Skeletal muscle tissue (tissue), 3 donors: ENCODE measurements at regions not wholly inside any gene's neighbourhood (a gene's known extent, or its start where the extent isn't known, plus 50 kb on each side); places are given as distances from the start of the nearest gene placed in this dataset.

Experiments
- H3K27ac ChIP-seq: one replicate; pipeline ENCODE4 v1.7.0; 2013; ENCODE audit warnings: mild to moderate bottlenecking, low read depth, low read length, inconsistent platforms
- H3K27me3 ChIP-seq, 3 donors: one replicate each; pipeline ENCODE4 v1.7.0; 2013; ENCODE audit warnings: low read length in 3 of 3; ENCODE audit not compliant: control insufficient read depth in 3 of 3, insufficient read depth in 3 of 3
- H3K36me3 ChIP-seq, 3 donors: one replicate each; pipeline ENCODE4 v1.7.0; 2013; ENCODE audit warnings: low read length in 3 of 3; ENCODE audit not compliant: control insufficient read depth in 3 of 3, insufficient read depth in 3 of 3
- H3K4me1 ChIP-seq, 3 donors: one replicate each; pipeline ENCODE4 v1.7.0; 2013; ENCODE audit warnings: low read length in 3 of 3, mild to moderate bottlenecking in 3 of 3; ENCODE audit not compliant: control insufficient read depth in 3 of 3, insufficient read depth in 3 of 3
- H3K4me3 ChIP-seq, 3 donors: one replicate each; pipeline ENCODE4 v1.7.0; 2013; ENCODE audit warnings: low read length in 3 of 3
- H3K9ac ChIP-seq, 3 donors: one replicate each; pipeline ENCODE4 v1.7.0; 2013; ENCODE audit warnings: low read length in 3 of 3, mild to moderate bottlenecking in 3 of 3, moderate library complexity in 2 of 3, low read depth in 1 of 3
- H3K9me3 ChIP-seq, 3 donors: one replicate each; pipeline ENCODE4 v1.7.0; 2013; ENCODE audit warnings: low read length in 3 of 3; ENCODE audit not compliant: control insufficient read depth in 3 of 3
- donor health status: Osteomylitis.

DNA sequence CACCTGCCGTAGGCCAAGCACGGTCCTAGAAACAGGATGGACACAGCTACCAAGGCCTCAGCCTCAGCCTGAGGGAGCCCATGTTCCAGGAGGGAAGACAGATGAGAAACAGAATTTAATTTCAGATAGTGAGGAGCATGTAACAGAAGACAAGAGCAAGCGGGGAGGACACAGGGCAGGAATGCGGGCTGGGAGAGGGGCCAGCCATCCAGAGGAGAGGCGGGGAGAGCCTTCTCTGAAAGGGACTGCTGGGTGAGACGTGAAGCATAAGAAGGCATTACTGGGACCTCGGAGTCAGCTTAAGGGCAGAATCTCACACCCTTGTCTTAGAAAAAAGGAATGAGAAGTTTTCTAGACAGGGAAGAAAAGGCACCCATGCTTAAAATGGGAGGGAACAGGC, 271.7 kb upstream of the NSMCE3 start:
- Histone ChIP-seq H3K27me3 (peaks cover 0 to 4% (median 0%) of the 10 kb centered on the region in 3 donors), H3K4me3 (no peak overlapping the region), H3K9me3 (peaks cover 0 to 5% (median 0%) of the 10 kb centered on the region in 3 donors), H3K36me3 (no peaks in the 10 kb centered on the region), H3K27ac (no peak overlapping the region), H3K4me1 (no peaks in the 10 kb centered on the region), H3K9ac (no peak overlapping the region)

DNA sequence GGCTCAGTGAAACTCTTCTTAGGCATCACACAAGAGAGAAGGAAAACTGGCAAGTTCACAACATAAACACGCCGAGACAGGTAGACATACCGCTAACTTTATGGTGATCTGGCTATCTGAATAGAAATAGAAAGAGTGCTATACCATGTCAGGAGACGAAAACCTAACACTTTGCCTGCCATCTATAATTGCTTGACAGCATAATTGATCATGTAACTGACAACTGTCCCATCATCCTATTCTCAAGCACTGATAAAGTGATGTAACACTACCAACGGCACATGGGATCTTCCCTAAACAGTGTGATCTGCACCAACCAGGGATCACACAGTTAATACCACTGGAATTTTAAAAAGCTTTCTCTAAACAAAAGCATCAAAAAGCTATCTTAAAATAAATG, 270.9 kb upstream of the NSMCE3 start:
- H3K27ac ChIP-seq: no peak overlapping the region
- no peaks in the 10 kb centered on the region for H3K4me1 ChIP-seq
- H3K27me3 ChIP-seq: peaks cover 0 to 4% (median 0%) of the 10 kb centered on the region in 3 donors
- no peak overlapping the region for H3K4me3 ChIP-seq
- no peaks in the 10 kb centered on the region for H3K36me3 ChIP-seq
- H3K9me3 ChIP-seq: no peaks in the 10 kb centered on the region
- no peak overlapping the region for H3K9ac ChIP-seq

- Histone ChIP-seq H3K4me1 (no peaks in the 10 kb centered on the region), H3K27me3 (peaks cover 0 to 4% (median 0%) of the 10 kb centered on the region in 3 donors), H3K27ac (no peak overlapping the region), H3K4me3 (no peak overlapping the region), H3K9ac (no peak overlapping the region), H3K36me3 (no peaks in the 10 kb centered on the region), H3K9me3 (no peaks in the 10 kb centered on the region)
Observed at GRCh38 chr15:29539736-29540135, 270.1 kb upstream of the NSMCE3 start.

DNA sequence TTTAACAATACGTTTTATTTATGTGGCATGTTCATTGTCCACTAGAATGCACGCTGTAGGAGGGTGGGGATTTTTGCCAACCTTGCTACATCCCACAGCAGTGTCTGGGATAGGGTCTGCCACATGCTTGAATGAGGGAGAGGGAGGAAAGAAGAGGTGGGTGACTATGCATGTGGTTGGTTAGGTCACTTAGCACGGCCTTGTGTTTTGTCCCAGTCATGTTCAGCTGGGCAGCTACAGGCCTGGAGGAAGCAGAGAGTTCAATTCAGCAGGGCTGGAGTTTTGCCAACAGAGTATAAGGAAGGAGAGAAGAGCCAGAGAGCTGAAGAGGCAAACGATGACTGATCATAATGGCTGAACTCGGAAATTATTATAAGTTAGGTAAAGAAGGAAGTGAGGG, 268.4 kb upstream of the NSMCE3 start:
- no peak overlapping the region for H3K9ac ChIP-seq
- no peak overlapping the region for H3K27ac ChIP-seq
- no peaks in the 10 kb centered on the region for H3K9me3 ChIP-seq
- H3K36me3 ChIP-seq: no peaks in the 10 kb centered on the region
- H3K27me3 ChIP-seq: peaks cover 0 to 4% (median 0%) of the 10 kb centered on the region in 3 donors
- no peaks in the 10 kb centered on the region for H3K4me1 ChIP-seq
- no peak overlapping the region for H3K4me3 ChIP-seq

DNA sequence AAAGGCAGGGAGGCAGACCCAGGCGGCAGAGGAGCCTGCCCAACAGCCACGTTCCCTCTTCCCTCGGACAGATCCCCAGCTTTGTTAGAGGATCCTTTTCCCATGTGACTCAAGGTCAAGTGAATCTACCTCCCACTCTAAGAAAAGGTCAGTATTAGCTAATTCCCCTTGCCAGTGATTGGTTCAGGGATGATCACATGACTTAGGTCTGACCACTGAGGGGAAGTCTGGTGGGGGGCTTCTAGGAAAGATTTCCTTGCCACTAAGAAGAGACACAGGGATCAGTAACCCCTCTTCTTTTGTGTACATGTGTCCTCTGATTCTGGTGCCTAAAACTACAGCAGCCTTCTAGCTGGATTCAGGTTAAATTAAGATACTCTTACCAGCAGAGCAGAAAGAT, 266.3 kb upstream of the NSMCE3 start:
- Histone ChIP-seq H3K27ac (no peak overlapping the region), H3K9me3 (no peaks in the 10 kb centered on the region), H3K4me1 (no peaks in the 10 kb centered on the region), H3K27me3 (peaks cover 0 to 4% (median 0%) of the 10 kb centered on the region in 3 donors), H3K9ac (no peak overlapping the region), H3K36me3 (no peaks in the 10 kb centered on the region), H3K4me3 (no peak overlapping the region)

- Histone ChIP-seq H3K9ac (no peak overlapping the region), H3K4me1 (no peaks in the 10 kb centered on the region), H3K27ac (no peak overlapping the region), H3K36me3 (no peaks in the 10 kb centered on the region), H3K4me3 (no peak overlapping the region), H3K27me3 (peaks cover 0 to under 1% (median 0%) of the 10 kb centered on the region in 3 donors), H3K9me3 (no peaks in the 10 kb centered on the region)
Observed at GRCh38 chr15:29534378-29534777, 264.8 kb upstream of the NSMCE3 start.

DNA sequence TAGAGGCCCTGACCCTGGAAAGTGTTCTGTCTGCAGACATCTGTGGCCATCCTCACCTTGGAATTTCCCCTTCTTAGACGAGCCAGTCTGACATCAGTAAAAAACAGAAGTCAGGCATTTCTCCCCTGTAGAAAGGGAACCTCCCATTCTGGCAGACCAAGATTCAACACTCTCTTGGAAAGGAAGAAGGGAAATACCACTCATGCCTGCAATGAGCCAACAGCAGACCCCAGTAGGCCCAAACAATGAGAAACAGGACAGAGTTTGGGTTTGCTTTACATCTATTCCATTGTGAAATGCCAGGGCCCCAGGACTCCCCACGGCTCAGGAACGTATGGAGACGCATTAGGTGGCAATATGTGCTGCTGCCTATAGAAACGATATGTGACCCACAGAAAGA, 264.0 kb upstream of the NSMCE3 start:
- Histone ChIP-seq H3K4me3 (no peak overlapping the region), H3K9ac (no peak overlapping the region), H3K9me3 (no peaks in the 10 kb centered on the region), H3K36me3 (no peaks in the 10 kb centered on the region), H3K27me3 (no peaks in the 10 kb centered on the region), H3K4me1 (no peaks in the 10 kb centered on the region), H3K27ac (no peak overlapping the region)

DNA sequence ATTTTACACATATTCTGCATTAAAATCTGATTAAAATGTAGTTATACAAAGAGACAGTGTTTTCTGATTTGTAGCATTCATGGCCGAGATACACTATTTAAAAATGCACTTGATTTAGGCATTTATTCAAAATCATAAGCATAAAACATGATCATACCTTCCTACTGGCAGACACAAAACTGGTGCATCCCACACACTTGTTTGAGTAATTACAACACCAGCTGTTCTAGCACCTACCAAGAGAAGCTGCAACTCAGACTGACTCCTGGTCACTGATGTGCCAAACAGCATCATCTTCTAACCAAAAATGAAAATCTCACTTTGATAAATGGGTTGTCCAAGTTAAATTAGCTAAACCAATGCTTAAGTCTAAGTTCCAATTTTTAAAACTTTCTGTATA, 262.7 kb upstream of the NSMCE3 start:
- Histone ChIP-seq H3K9me3 (no peaks in the 10 kb centered on the region), H3K27ac (no peak overlapping the region), H3K9ac (no peak overlapping the region), H3K27me3 (peaks cover 0 to 5% (median 0%) of the 10 kb centered on the region in 3 donors), H3K36me3 (no peaks in the 10 kb centered on the region), H3K4me3 (no peak overlapping the region), H3K4me1 (no peaks in the 10 kb centered on the region)

- H3K4me1 ChIP-seq: no peaks in the 10 kb centered on the region
- H3K4me3 ChIP-seq: no peak overlapping the region
- no peaks in the 10 kb centered on the region for H3K36me3 ChIP-seq
- H3K9me3 ChIP-seq: no peaks in the 10 kb centered on the region
- H3K27ac ChIP-seq: no peak overlapping the region
- peaks cover 0 to 6% (median 0%) of the 10 kb centered on the region in 3 donors for H3K27me3 ChIP-seq
- H3K9ac ChIP-seq: no peak overlapping the region
Observed at GRCh38 chr15:29530966-29531365, 261.3 kb upstream of the NSMCE3 start.

DNA sequence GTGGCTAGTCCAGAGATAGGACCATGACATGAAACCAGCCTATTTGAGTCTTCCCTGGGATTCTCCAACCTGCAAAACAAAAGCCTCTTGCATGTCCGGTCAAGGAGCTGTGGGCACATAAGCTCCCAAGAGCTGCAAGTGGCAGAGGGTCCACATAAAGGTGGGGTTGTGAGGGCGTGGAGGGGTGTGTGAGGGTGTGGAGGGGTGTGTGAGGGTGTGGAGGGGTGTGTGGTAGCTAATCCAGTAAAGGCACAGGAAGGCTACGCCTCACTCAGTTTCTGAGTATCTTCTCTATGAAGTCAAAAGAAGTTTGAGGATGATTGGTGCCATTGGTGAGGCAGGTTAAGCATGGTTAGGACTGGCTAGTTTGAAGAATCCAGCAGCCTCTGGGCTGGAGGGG, 259.4 kb upstream of the NSMCE3 start:
- Histone ChIP-seq H3K36me3 (no peaks in the 10 kb centered on the region), H3K27ac (no peak overlapping the region), H3K4me1 (no peaks in the 10 kb centered on the region), H3K9me3 (no peaks in the 10 kb centered on the region), H3K9ac (no peak overlapping the region), H3K4me3 (no peak overlapping the region), H3K27me3 (peaks cover 0 to 6% (median 0%) of the 10 kb centered on the region in 3 donors)

DNA sequence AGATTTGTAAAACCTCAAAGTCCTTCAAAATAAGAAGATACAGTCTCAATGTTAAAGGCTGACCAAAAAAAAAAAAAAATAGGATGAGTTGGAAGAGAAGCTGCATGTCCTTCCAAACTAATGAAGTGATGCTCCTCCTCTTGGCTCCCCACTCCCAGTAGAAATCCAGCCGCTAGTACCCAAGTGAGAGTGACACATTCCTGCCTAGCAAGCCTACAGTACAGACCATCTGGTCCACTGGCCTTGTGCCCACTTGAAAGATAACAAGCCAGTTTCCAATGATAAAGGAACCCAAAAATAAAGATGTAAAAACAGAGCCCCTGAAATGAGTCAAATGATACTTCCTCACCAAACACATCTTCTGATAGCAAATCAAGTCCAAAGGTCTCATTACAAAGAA, 258.7 kb upstream of the NSMCE3 start:
- no peaks in the 10 kb centered on the region for H3K4me1 ChIP-seq
- H3K9me3 ChIP-seq: no peaks in the 10 kb centered on the region
- no peak overlapping the region for H3K27ac ChIP-seq
- H3K36me3 ChIP-seq: no peaks in the 10 kb centered on the region
- no peak overlapping the region for H3K9ac ChIP-seq
- no peak overlapping the region for H3K4me3 ChIP-seq
- peaks cover 0 to 6% (median 0%) of the 10 kb centered on the region in 3 donors for H3K27me3 ChIP-seq
